Neural progenitor cell (in vitro differentiated cells): ENCODE measurements at regions not wholly inside any gene's neighbourhood (a gene's known extent, or its start where the extent isn't known, plus 50 kb on each side); places are given as distances from the start of the nearest gene placed in this dataset.
"Not testable (repeated sequence)": the region's sequence is repeated elsewhere in the genome, so short reads cannot be mapped to it uniquely, and the experiment has no call there.

Source experiments
- DNase-seq: peaks from one replicate; pipeline ENCODE4 v3.0.0-alpha.2; 2016; ENCODE audit warnings: low spot score
- H2AFZ ChIP-seq: fragments of 200-600 bp; sonication (generic); replicated peaks from 2 replicates; pipeline ENCODE4 v1.6.1; 2016; ENCODE audit warnings: antibody characterized with exemption
- H3F3A ChIP-seq: fragments of 200-600 bp; sonication (generic); 2 replicates; pipeline ENCODE4 v1.6.1; 2016; ENCODE audit warnings: antibody characterized with exemption, low read depth
- H3K27ac ChIP-seq: fragments of 200-600 bp; sonication (generic); 2 replicates; pipeline ENCODE4 v1.5.1; 2016; ENCODE audit warnings: mild to moderate bottlenecking
- H3K27me3 ChIP-seq: fragments of 200-600 bp; sonication (generic); 2 replicates; pipeline ENCODE4 v1.6.1; 2016; ENCODE audit warnings: mild to moderate bottlenecking, moderate library complexity
- H3K36me3 ChIP-seq: fragments of 200-600 bp; sonication (generic); 2 replicates; pipeline ENCODE4 v1.5.1; 2016
- H3K4me1 ChIP-seq: fragments of 200-600 bp; sonication (generic); 2 replicates; pipeline ENCODE4 v1.6.1; 2016; ENCODE audit warnings: mixed run types
- H3K4me2 ChIP-seq: fragments of 200-600 bp; sonication (generic); 2 replicates; pipeline ENCODE4 v1.6.1; 2016
- H3K4me3 ChIP-seq: fragments of 200-600 bp; sonication (generic); 2 replicates; pipeline ENCODE4 v1.5.1; 2016
- H3K79me2 ChIP-seq: fragments of 200-600 bp; sonication (generic); 2 replicates; pipeline ENCODE4 v1.6.1; 2016; ENCODE audit warnings: low read depth
- H3K9ac ChIP-seq: fragments of 200-600 bp; sonication (generic); 2 replicates; pipeline ENCODE4 v1.6.1; 2016
- H3K9me3 ChIP-seq: fragments of 200-600 bp; sonication (generic); 2 replicates; pipeline ENCODE4 v1.5.1; 2016; ENCODE audit warnings: low read depth
- H4K20me1 ChIP-seq: fragments of 200-600 bp; sonication (generic); 2 replicates; pipeline ENCODE4 v1.6.1; 2016; ENCODE audit warnings: low read depth
- H3K27ac Mint-ChIP-seq: 3 replicates; pipeline ENCODE4 v1.8.0; 2021; ENCODE audit warnings: mixed read lengths
- H3K27me3 Mint-ChIP-seq: 2 replicates; pipeline ENCODE4 v1.8.0; 2022; ENCODE audit warnings: low read depth, mild to moderate bottlenecking, inconsistent platforms, moderate library complexity, mixed read lengths; ENCODE audit not compliant: insufficient read depth
- H3K36me3 Mint-ChIP-seq: 3 replicates; pipeline ENCODE4 v1.8.0; 2021; ENCODE audit warnings: mixed read lengths
- H3K4me1 Mint-ChIP-seq: 3 replicates; pipeline ENCODE4 v1.8.0; 2021; ENCODE audit warnings: mixed read lengths
- H3K4me3 Mint-ChIP-seq: 3 replicates; pipeline ENCODE4 v1.8.0; 2021; ENCODE audit warnings: mild to moderate bottlenecking, moderate library complexity, mixed read lengths
- H3K9me3 Mint-ChIP-seq: 3 replicates; pipeline ENCODE4 v1.8.0; 2020; ENCODE audit warnings: mixed read lengths
- CTCF ChIP-seq: fragments of 200-600 bp; sonication (generic); IDR thresholded peaks from 2 replicates; pipeline ENCODE4 v1.5.1; 2017; ENCODE audit warnings: antibody characterized with exemption, mild to moderate bottlenecking
- EZH2 ChIP-seq: fragments of 200-600 bp; sonication (generic); IDR thresholded peaks from 2 replicates; pipeline ENCODE4 v1.6.1; 2017; ENCODE audit warnings: antibody characterized with exemption, mild to moderate bottlenecking, moderate library complexity
- EZH2phosphoT487 ChIP-seq: fragments of 200-600 bp; sonication (generic); IDR thresholded peaks from 2 replicates; pipeline ENCODE4 v1.6.1; 2017; ENCODE audit warnings: antibody characterized with exemption

- Histone ChIP-seq H3K9me3 (no peaks in the 10 kb centered on the region), H3F3A (no peaks in the 10 kb centered on the region), H3K4me1 (no peaks in the 10 kb centered on the region), H3K27ac (no peak overlapping the region), H3K36me3 (no peaks in the 10 kb centered on the region), H3K9ac (no peak overlapping the region), H3K27me3 (no peaks in the 10 kb centered on the region), H3K4me3 (no peak overlapping the region), H3K4me2 (no peak overlapping the region), H4K20me1 (no peaks in the 10 kb centered on the region), H3K79me2 (no peaks in the 10 kb centered on the region), H2AFZ (no peak overlapping the region)
- Mint-ChIP-seq H3K36me3 (no peaks in the 10 kb centered on the region), H3K27me3 (no peaks in the 10 kb centered on the region), H3K27ac (no peak overlapping the region), H3K4me3 (no peak overlapping the region), H3K4me1 (no peaks in the 10 kb centered on the region), H3K9me3 (peaks cover 2% of the 10 kb centered on the region)
- no peak for TF ChIP-seq CTCF
- no peak for TF ChIP-seq EZH2phosphoT487
- no peak for TF ChIP-seq EZH2
- no peak for DNase-seq
Observed at GRCh38 chr6:80862756-80863155, 756.3 kb downstream of the BCKDHB start.

- H3K9ac ChIP-seq: no peak overlapping the region
- DNase-seq: no peak
- no peak overlapping the region for H3K4me3 ChIP-seq
- no peaks in the 10 kb centered on the region for H3K79me2 ChIP-seq
- no peaks in the 10 kb centered on the region for H3K4me1 Mint-ChIP-seq
- no peaks in the 10 kb centered on the region for H3K4me1 ChIP-seq
- no peak overlapping the region for H3K27ac ChIP-seq
- H4K20me1 ChIP-seq: no peaks in the 10 kb centered on the region
- H3K9me3 Mint-ChIP-seq: no peaks in the 10 kb centered on the region
- no peaks in the 10 kb centered on the region for H3K27me3 ChIP-seq
- H2AFZ ChIP-seq: no peak overlapping the region
- H3K27me3 Mint-ChIP-seq: no peaks in the 10 kb centered on the region
- no peak overlapping the region for H3K4me3 Mint-ChIP-seq
- TF ChIP-seq CTCF: no peak
- no peak for TF ChIP-seq EZH2phosphoT487
- no peak for TF ChIP-seq EZH2
- no peaks in the 10 kb centered on the region for H3K36me3 Mint-ChIP-seq
- H3K36me3 ChIP-seq: no peaks in the 10 kb centered on the region
- peaks cover 4% of the 10 kb centered on the region for H3K9me3 ChIP-seq
- H3F3A ChIP-seq: no peaks in the 10 kb centered on the region
- H3K4me2 ChIP-seq: no peak overlapping the region
- H3K27ac Mint-ChIP-seq: no peak overlapping the region
Observed at GRCh38 chr6:80860107-80860506, 753.6 kb downstream of the BCKDHB start.

- not testable (repeated sequence) for H4K20me1 ChIP-seq, DNase-seq, H2AFZ ChIP-seq, H3K27me3 Mint-ChIP-seq, H3K4me3 Mint-ChIP-seq, H3K4me1 ChIP-seq, H3K79me2 ChIP-seq, H3K36me3 Mint-ChIP-seq, H3K9me3 ChIP-seq, H3K27me3 ChIP-seq, H3K36me3 ChIP-seq, H3F3A ChIP-seq, H3K4me2 ChIP-seq, H3K9ac ChIP-seq, H3K27ac ChIP-seq, H3K4me3 ChIP-seq, H3K27ac Mint-ChIP-seq, H3K4me1 Mint-ChIP-seq
- peaks cover 17% of the 10 kb centered on the region for H3K9me3 Mint-ChIP-seq
Observed at GRCh38 chr6:80847973-80848372, 741.5 kb downstream of the BCKDHB start.

- DNase-seq: no peak
- Mint-ChIP-seq H3K36me3 (no peaks in the 10 kb centered on the region), H3K4me3 (no peak overlapping the region), H3K4me1 (no peaks in the 10 kb centered on the region), H3K27ac (no peak overlapping the region), H3K9me3 (no peaks in the 10 kb centered on the region), H3K27me3 (no peaks in the 10 kb centered on the region)
- Histone ChIP-seq H3K9me3 (no peaks in the 10 kb centered on the region), H3F3A (no peaks in the 10 kb centered on the region), H2AFZ (no peak overlapping the region), H4K20me1 (no peaks in the 10 kb centered on the region), H3K27me3 (no peaks in the 10 kb centered on the region), H3K36me3 (no peaks in the 10 kb centered on the region), H3K79me2 (no peaks in the 10 kb centered on the region), H3K9ac (no peak overlapping the region), H3K27ac (no peak overlapping the region), H3K4me2 (no peak overlapping the region), H3K4me3 (no peak overlapping the region), H3K4me1 (no peaks in the 10 kb centered on the region)
- TF ChIP-seq EZH2 (no peak), CTCF (no peak), EZH2phosphoT487 (no peak)
Observed at GRCh38 chr6:80832337-80832736, 725.9 kb downstream of the BCKDHB start.
